HCT116 (cell line): ENCODE measurements at regions not wholly inside any gene's neighbourhood (a gene's known extent, or its start where the extent isn't known, plus 50 kb on each side); places are given as distances from the start of the nearest gene placed in this dataset.

Experiments used
- ATAC-seq: fragments of 200-7000 bp; cut with Tn5 transposase; 2 replicates; pipeline ENCODE4 v1.9.1; 2020; ENCODE audit warnings: mild to moderate bottlenecking, moderate library complexity
- BruUV-seq: library from RNA; stranded (reverse); fragments of 400-500 nt; replicated peaks from 2 replicates; lab custom pipeline; 2021; lab: Mats Ljungman, UMichigan
- CTCF ChIA-PET: fragments of 300-600 bp; sonication (Branson Sonifier 250); formaldehyde crosslinking; loops from one replicate; lab custom pipeline; 2021; ENCODE audit warnings: antibody characterized with exemption; lab: Charles Lee
- POLR2A ChIA-PET: fragments of 300-600, 350-600 bp; sonication (Branson Sonifier 250); formaldehyde crosslinking; loops from one replicate; lab custom pipeline; 2021; ENCODE audit warnings: antibody characterized with exemption; lab: Charles Lee
- RAD21 ChIA-PET, 2 experiments: fragments of 300-600 bp; sonication (Branson Sonifier 250); formaldehyde crosslinking; loops; one replicate each; lab custom pipeline; 2023; ENCODE audit warnings: low total read pairs in 2 of 2; ENCODE audit not compliant: uncharacterized antibody in 2 of 2, unreplicated experiment in 2 of 2, low non-redundant PET in 1 of 2; lab: Charles Lee
- DNase-seq: peaks from one replicate; pipeline ENCODE4 v3.0.0-alpha.2; 2010; ENCODE audit warnings: low read depth, low spot score
- H2AFZ ChIP-seq: fragments of 200-600 bp; shearing (Covaris generic), sonication (generic); 2 replicates; pipeline ENCODE4 v1.6.1; 2017; ENCODE audit warnings: low read depth, mixed run types, mixed read lengths, antibody characterized with exemption, low read length; ENCODE audit not compliant: poor library complexity, severe bottlenecking
- H3K27ac ChIP-seq: 2 replicates; pipeline ENCODE4 v1.5.1; 2012; ENCODE audit warnings: low read depth, low read length
- H3K27me3 ChIP-seq: fragments of 200-600 bp; sonication (generic); 2 replicates; pipeline ENCODE4 v1.6.1; 2016; ENCODE audit warnings: mixed run types, low read length, mixed read lengths; ENCODE audit not compliant: insufficient read depth
- H3K36me3 ChIP-seq, 2 experiments: fragments of 200-500 bp in 1 of 2; fragments of 200-600 bp in 1 of 2; sonication (Bioruptor generic) in 1 of 2; sonication (generic) in 1 of 2; 2 replicates each; pipeline versions ENCODE4 v1.5.1 to v1.6.1; 2014 to 2016; ENCODE audit warnings: low read length in 2 of 2, inconsistent platforms in 1 of 2, mixed read lengths in 1 of 2, mixed run types in 1 of 2; ENCODE audit not compliant: insufficient read depth in 2 of 2, control insufficient read depth in 1 of 2
- H3K4me1 ChIP-seq, 2 experiments: fragments of 200-600 bp in 1 of 2; sonication (generic) in 1 of 2; 2 replicates each; pipeline versions ENCODE4 v1.5.1 to v1.6.1; 2012 to 2017; ENCODE audit warnings: low read length in 2 of 2, inconsistent platforms in 1 of 2, mild to moderate bottlenecking in 1 of 2, mixed read lengths in 1 of 2, mixed run types in 1 of 2, moderate library complexity in 1 of 2; ENCODE audit not compliant: insufficient read depth in 2 of 2, control insufficient read depth in 1 of 2
- H3K4me2 ChIP-seq: fragments of 200-600 bp; sonication (generic); 2 replicates; pipeline ENCODE4 v1.6.1; 2017; ENCODE audit warnings: mixed run types, low read length, mixed read lengths
- H3K4me3 ChIP-seq, 2 experiments: fragments of 200-600 bp in 1 of 2; sonication (generic) in 1 of 2; replicated peaks in 1 of 2; 2 replicates each; pipeline ENCODE4 v1.5.1; 2011 to 2016; ENCODE audit warnings: low read length in 2 of 2, control low read depth in 1 of 2, low read depth in 1 of 2, mild to moderate bottlenecking in 1 of 2, mixed read lengths in 1 of 2, mixed run types in 1 of 2
- H3K79me2 ChIP-seq: fragments of 200-600 bp; sonication (generic); 2 replicates; pipeline ENCODE4 v1.6.1; 2017; ENCODE audit warnings: mild to moderate bottlenecking, mixed run types, low read length, moderate library complexity, mixed read lengths; ENCODE audit not compliant: insufficient read depth
- H3K9ac ChIP-seq: fragments of 200-600 bp; sonication (generic); 2 replicates; pipeline ENCODE4 v1.6.1; 2016; ENCODE audit warnings: low read length, mixed read lengths
- H3K9me2 ChIP-seq: fragments of 200-600 bp; sonication (generic), shearing (Covaris generic); 2 replicates; pipeline ENCODE4 v1.6.1; 2017; ENCODE audit warnings: mixed run types, mild to moderate bottlenecking, moderate library complexity; ENCODE audit not compliant: insufficient read depth
- H3K9me3 ChIP-seq, 2 experiments: fragments of 200-500 bp in 1 of 2; fragments of 200-600 bp in 1 of 2; sonication (Bioruptor generic) in 1 of 2; sonication (generic) in 1 of 2; 2 replicates each; pipeline ENCODE4 v1.6.1; 2014 to 2017; ENCODE audit warnings: low read length in 2 of 2, mixed read lengths in 2 of 2, inconsistent platforms in 1 of 2, low read depth in 1 of 2, mild to moderate bottlenecking in 1 of 2, mixed run types in 1 of 2, moderate library complexity in 1 of 2; ENCODE audit not compliant: control insufficient read depth in 1 of 2, insufficient read depth in 1 of 2
- H4K20me1 ChIP-seq: fragments of 200-600 bp; sonication (generic), shearing (Covaris generic); 2 replicates; pipeline ENCODE4 v1.6.1; 2017; ENCODE audit warnings: mixed run types, mild to moderate bottlenecking, moderate library complexity; ENCODE audit not compliant: insufficient read depth
- CTCF ChIP-seq, 3 experiments: fragments of 200-600 bp in 1 of 3; sonication (generic) in 1 of 3; IDR thresholded peaks in 2 of 3; conservative IDR thresholded peaks in 1 of 3; 2 replicates each; pipeline ENCODE4 v1.5.1; 2012 to 2017; ENCODE audit warnings: low read depth in 2 of 3, low read length in 2 of 3, antibody characterized with exemption in 1 of 3, borderline replicate concordance in 1 of 3, control low read depth in 1 of 3, mild to moderate bottlenecking in 1 of 3, mixed read lengths in 1 of 3, mixed run types in 1 of 3, moderate library complexity in 1 of 3; ENCODE audit not compliant: insufficient read depth in 1 of 3
- EGR1 ChIP-seq: IDR thresholded peaks from 2 replicates; pipeline ENCODE4 v1.6.1; 2012; ENCODE audit warnings: low read depth
- EZH2 ChIP-seq: fragments of 200-600 bp; sonication (generic); IDR thresholded peaks from 2 replicates; pipeline ENCODE4 v1.6.1; 2017; ENCODE audit warnings: antibody characterized with exemption, mixed run types
- JUND ChIP-seq: IDR thresholded peaks from 2 replicates; pipeline ENCODE4 v1.6.1; 2012
- POLR2AphosphoS5 ChIP-seq: IDR thresholded peaks from 2 replicates; pipeline ENCODE4 v1.6.1; 2011; ENCODE audit warnings: mild to moderate bottlenecking, low read depth, low read length, moderate library complexity
- SRF ChIP-seq: IDR thresholded peaks from 2 replicates; pipeline ENCODE4 v1.6.1; 2012; ENCODE audit warnings: low read depth
- intact Hi-C: fragments of 100-400 bp; cut with micrococcal nuclease; formaldehyde crosslinking; loops from 2 replicates; pipeline ENCODE4 v1.10.0; 2022
- TF ChIP-seq, protein P1 (sequence below): IDR thresholded peaks from 2 replicates; pipeline ENCODE4 v1.6.1; 2011; ENCODE audit warnings: mild to moderate bottlenecking, low read length, moderate library complexity; ENCODE audit not compliant: insufficient replicate concordance; ENCODE audit errors: extremely low read depth

DNA sequence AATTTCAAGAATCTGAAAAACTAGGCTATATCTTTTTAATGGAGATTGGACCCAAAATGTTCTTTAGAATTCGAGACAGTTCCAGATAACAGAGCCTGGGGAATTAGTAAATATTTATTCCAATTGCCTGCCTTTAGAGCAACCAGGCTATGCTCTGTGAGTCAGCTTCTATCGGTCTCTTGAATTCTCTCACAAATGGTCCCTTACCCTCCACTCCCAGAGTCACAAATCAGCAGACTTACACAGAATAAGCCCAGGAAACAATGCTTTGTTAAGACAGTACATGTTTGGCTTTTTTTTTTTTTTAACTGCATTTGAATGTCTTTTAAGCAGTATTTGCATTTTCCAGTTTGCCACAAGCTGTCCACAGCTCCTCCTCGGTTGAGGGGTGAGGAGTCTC is 460.7 kb upstream of the CBLB start:
- Histone ChIP-seq H3K9me2 (no peaks in the 10 kb centered on the region), H3K27me3 (no peaks in the 10 kb centered on the region), H3K4me1 (peaks cover 0 to 13% of the 10 kb centered on the region in 2 experiments; a peak in 2 of 4 replicates), H3K79me2 (no peaks in the 10 kb centered on the region), H3K9me3 (no peaks in the 10 kb centered on the region), H3K36me3 (no peaks in the 10 kb centered on the region), H3K4me3 (no peak overlapping the region), H2AFZ (no peak overlapping the region), H3K9ac (no peak overlapping the region), H3K4me2 (no peak overlapping the region), H3K27ac (no peak overlapping the region), H4K20me1 (no peaks in the 10 kb centered on the region)
- BruUV-seq, result no TSS peak
- DNase-seq (no peak), ATAC-seq (no peak)
- ChIA-PET RAD21 (no interaction called here), CTCF (no interaction called here), POLR2A (no interaction called here)
- TF ChIP-seq POLR2AphosphoS5 (no peak), EGR1 (no peak), CTCF (IDR thresholded peaks at IDR 0.05 in 2 of 3, conservative IDR thresholded peaks at IDR 0.05 in 1 of 3; ENCODE audit: borderline replicate concordance in 1 of 3, insufficient read depth in 1 of 3, low read depth in 2 of 3, low read length in 2 of 3) (no peak), EZH2 (no peak), SRF (no peak), JUND (no peak)
- TF ChIP-seq, protein P1, sequence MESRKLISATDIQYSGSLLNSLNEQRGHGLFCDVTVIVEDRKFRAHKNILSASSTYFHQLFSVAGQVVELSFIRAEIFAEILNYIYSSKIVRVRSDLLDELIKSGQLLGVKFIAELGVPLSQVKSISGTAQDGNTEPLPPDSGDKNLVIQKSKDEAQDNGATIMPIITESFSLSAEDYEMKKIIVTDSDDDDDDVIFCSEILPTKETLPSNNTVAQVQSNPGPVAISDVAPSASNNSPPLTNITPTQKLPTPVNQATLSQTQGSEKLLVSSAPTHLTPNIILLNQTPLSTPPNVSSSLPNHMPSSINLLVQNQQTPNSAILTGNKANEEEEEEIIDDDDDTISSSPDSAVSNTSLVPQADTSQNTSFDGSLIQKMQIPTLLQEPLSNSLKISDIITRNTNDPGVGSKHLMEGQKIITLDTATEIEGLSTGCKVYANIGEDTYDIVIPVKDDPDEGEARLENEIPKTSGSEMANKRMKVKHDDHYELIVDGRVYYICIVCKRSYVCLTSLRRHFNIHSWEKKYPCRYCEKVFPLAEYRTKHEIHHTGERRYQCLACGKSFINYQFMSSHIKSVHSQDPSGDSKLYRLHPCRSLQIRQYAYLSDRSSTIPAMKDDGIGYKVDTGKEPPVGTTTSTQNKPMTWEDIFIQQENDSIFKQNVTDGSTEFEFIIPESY, result no peak
- intact Hi-C loops, result no loop called here
